ENCODE measurements at regions not wholly inside any gene's neighbourhood (a gene's known extent, or its start where the extent isn't known, plus 50 kb on each side); places are given as distances from the start of the nearest gene placed in this dataset.

DNA sequence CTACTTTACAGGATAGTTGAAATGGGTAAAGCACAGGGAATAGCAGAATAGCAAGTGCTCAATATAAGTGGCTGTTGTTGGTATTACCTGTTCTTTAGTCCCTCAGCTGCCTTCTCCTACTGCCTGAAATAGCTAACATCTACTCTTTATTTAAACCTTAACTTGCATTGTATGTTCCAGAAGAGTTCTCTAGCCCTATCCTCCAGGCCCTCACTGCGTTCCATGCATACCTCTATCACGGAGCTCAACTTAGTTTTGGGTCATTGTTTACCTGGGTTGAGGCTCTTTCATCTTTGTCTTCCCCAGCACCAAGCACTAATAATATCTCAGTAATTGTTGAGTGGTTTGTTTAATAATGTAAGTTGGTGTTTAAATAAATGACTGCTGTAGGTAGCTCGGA, 242.2 kb upstream of the FANCL start:
- ATAC-seq = no peak
- H3K27ac ChIP-seq (ENCODE audit: low read length) = no peak overlapping the region
- DNase-seq (ENCODE audit: low read depth, low spot score) = no peak
- CTCF ChIA-PET = no interaction called here
- intact Hi-C loops (cut with micrococcal nuclease; ENCODE audit: unreplicated experiment) = no loop called here
- TF ChIP-seq, protein P1, sequence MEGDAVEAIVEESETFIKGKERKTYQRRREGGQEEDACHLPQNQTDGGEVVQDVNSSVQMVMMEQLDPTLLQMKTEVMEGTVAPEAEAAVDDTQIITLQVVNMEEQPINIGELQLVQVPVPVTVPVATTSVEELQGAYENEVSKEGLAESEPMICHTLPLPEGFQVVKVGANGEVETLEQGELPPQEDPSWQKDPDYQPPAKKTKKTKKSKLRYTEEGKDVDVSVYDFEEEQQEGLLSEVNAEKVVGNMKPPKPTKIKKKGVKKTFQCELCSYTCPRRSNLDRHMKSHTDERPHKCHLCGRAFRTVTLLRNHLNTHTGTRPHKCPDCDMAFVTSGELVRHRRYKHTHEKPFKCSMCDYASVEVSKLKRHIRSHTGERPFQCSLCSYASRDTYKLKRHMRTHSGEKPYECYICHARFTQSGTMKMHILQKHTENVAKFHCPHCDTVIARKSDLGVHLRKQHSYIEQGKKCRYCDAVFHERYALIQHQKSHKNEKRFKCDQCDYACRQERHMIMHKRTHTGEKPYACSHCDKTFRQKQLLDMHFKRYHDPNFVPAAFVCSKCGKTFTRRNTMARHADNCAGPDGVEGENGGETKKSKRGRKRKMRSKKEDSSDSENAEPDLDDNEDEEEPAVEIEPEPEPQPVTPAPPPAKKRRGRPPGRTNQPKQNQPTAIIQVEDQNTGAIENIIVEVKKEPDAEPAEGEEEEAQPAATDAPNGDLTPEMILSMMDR (IDR thresholded peaks at IDR 0.05) = no peak
- TF ChIP-seq, protein P2, sequence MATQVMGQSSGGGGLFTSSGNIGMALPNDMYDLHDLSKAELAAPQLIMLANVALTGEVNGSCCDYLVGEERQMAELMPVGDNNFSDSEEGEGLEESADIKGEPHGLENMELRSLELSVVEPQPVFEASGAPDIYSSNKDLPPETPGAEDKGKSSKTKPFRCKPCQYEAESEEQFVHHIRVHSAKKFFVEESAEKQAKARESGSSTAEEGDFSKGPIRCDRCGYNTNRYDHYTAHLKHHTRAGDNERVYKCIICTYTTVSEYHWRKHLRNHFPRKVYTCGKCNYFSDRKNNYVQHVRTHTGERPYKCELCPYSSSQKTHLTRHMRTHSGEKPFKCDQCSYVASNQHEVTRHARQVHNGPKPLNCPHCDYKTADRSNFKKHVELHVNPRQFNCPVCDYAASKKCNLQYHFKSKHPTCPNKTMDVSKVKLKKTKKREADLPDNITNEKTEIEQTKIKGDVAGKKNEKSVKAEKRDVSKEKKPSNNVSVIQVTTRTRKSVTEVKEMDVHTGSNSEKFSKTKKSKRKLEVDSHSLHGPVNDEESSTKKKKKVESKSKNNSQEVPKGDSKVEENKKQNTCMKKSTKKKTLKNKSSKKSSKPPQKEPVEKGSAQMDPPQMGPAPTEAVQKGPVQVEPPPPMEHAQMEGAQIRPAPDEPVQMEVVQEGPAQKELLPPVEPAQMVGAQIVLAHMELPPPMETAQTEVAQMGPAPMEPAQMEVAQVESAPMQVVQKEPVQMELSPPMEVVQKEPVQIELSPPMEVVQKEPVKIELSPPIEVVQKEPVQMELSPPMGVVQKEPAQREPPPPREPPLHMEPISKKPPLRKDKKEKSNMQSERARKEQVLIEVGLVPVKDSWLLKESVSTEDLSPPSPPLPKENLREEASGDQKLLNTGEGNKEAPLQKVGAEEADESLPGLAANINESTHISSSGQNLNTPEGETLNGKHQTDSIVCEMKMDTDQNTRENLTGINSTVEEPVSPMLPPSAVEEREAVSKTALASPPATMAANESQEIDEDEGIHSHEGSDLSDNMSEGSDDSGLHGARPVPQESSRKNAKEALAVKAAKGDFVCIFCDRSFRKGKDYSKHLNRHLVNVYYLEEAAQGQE (IDR thresholded peaks at IDR 0.05; ENCODE audit: insufficient read depth in 1 of 2, low read depth in 2 of 2, low read length in 1 of 2) = no peak
- TF ChIP-seq POLR2AphosphoS5 (IDR thresholded peaks at IDR 0.05; ENCODE audit: low read depth, low read length) (no peak), TCF7L2 (IDR thresholded peaks at IDR 0.05; ENCODE audit: low read depth, low read length) (no peak), SIN3A (IDR thresholded peaks at IDR 0.05; ENCODE audit: borderline replicate concordance, insufficient read depth, low read depth, low read length) (no peak)
- H3K27me3 ChIP-seq (ENCODE audit: control insufficient read depth, insufficient read depth, low read length) = no peaks in the 10 kb centered on the region
- no peak overlapping the region for H3K4me3 ChIP-seq (ENCODE audit: low read depth in 2 of 2, low read length in 2 of 2)
- BruUV-seq (replicated peaks) = no TSS peak
- no peaks in the 10 kb centered on the region for H3K9me3 ChIP-seq (ENCODE audit: control insufficient read depth, insufficient read depth, low read depth, low read length)
- H3K4me1 ChIP-seq (ENCODE audit: control insufficient read depth, insufficient read depth, low read length) = no peaks in the 10 kb centered on the region
- POLR2A ChIA-PET = no interaction called here
- in situ Hi-C loops (cut with HindIII; ENCODE audit: low pct_unique_long_range_greater_than_20kb, low sequenced_read_pairs) = no loop called here
- no peaks in the 10 kb centered on the region for H3K36me3 ChIP-seq (ENCODE audit: control insufficient read depth, insufficient read depth, low read length)

DNA sequence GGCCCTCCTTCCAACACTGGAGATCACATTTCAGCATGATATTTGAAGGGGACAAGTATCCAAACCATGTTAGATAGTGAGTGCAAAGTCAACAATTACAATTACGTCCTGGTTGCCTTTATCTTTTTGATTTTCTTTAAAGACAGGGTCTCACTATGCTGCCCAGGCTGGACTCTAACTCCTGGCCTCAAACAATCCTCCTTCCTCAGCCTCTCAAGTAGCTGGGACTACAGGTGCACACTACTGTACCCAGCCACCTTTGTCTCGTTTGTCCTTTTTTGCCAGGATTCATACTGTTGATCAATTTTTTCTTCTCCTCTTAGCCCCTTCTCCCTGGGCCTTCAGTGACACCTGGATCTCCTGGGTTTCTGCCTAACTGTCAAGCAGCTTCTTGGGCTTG, 240.5 kb upstream of the FANCL start:
- ChIA-PET POLR2A (no interaction called here), CTCF (no interaction called here)
- Histone ChIP-seq H3K27ac (ENCODE audit: low read length) (no peak overlapping the region), H3K36me3 (ENCODE audit: control insufficient read depth, insufficient read depth, low read length) (no peaks in the 10 kb centered on the region), H3K9me3 (ENCODE audit: control insufficient read depth, insufficient read depth, low read depth, low read length) (no peaks in the 10 kb centered on the region), H3K27me3 (ENCODE audit: control insufficient read depth, insufficient read depth, low read length) (no peaks in the 10 kb centered on the region), H3K4me3 (ENCODE audit: low read depth in 2 of 2, low read length in 2 of 2) (no peak overlapping the region), H3K4me1 (ENCODE audit: control insufficient read depth, insufficient read depth, low read length) (no peaks in the 10 kb centered on the region)
- DNase-seq (ENCODE audit: low read depth, low spot score) (no peak), ATAC-seq (no peak)
- intact Hi-C loops (cut with micrococcal nuclease; ENCODE audit: unreplicated experiment) (no loop called here), in situ Hi-C loops (cut with HindIII; ENCODE audit: low pct_unique_long_range_greater_than_20kb, low sequenced_read_pairs) (no loop called here)
- TF ChIP-seq SIN3A (IDR thresholded peaks at IDR 0.05; ENCODE audit: borderline replicate concordance, insufficient read depth, low read depth, low read length) (no peak), POLR2AphosphoS5 (IDR thresholded peaks at IDR 0.05; ENCODE audit: low read depth, low read length) (no peak), TCF7L2 (IDR thresholded peaks at IDR 0.05; ENCODE audit: low read depth, low read length) (no peak)
- TF ChIP-seq, protein P1 (IDR thresholded peaks at IDR 0.05) = no peak
- TF ChIP-seq, protein P2 (IDR thresholded peaks at IDR 0.05; ENCODE audit: insufficient read depth in 1 of 2, low read depth in 2 of 2, low read length in 1 of 2) = no peak
- BruUV-seq (replicated peaks) = no TSS peak
